SU-DHL-6 (cell line): ENCODE measurements at regions not wholly inside any gene's neighbourhood (a gene's known extent, or its start where the extent isn't known, plus 50 kb on each side); places are given as distances from the start of the nearest gene placed in this dataset.

Experiments used
- CTCF ChIP-seq: fragments of 200-600 bp; sonication (generic); IDR thresholded peaks from one replicate; pipeline ENCODE4 v1.5.1; 2017; ENCODE audit warnings: antibody characterized with exemption, mild to moderate bottlenecking, low read length, moderate library complexity; ENCODE audit not compliant: insufficient read depth, poor library complexity, severe bottlenecking
- EZH2phosphoT487 ChIP-seq: fragments of 200-600 bp; sonication (generic), shearing (Covaris generic); conservative IDR thresholded peaks from 2 replicates; pipeline ENCODE4 v1.6.1; 2018; ENCODE audit warnings: mild to moderate bottlenecking, antibody characterized with exemption, low read length, moderate library complexity, mixed read lengths

GRCh38 chr1:101363891-101364318 lies 127.1 kb downstream of the S1PR1 start:
- TF ChIP-seq CTCF (no peak), EZH2phosphoT487 (no peak)
